GM12878 (cell line): ENCODE measurements at regions not wholly inside any gene's neighbourhood (a gene's known extent, or its start where the extent isn't known, plus 50 kb on each side); places are given as distances from the start of the nearest gene placed in this dataset.

ENCODE experiments used
- ATF7 ChIP-seq: fragments of 450-650 bp; IDR thresholded peaks from 2 replicates; pipeline ENCODE4 v1.6.1; 2016; ENCODE audit warnings: low read depth, mild to moderate bottlenecking
- CHD2 ChIP-seq: IDR thresholded peaks from 2 replicates; pipeline ENCODE4 v1.6.1; 2011; ENCODE audit warnings: low read depth, low read length, improper control_type of control experiment, borderline replicate concordance
- EGR1 ChIP-seq, 2 experiments: IDR thresholded peaks; 1 replicate in 1 of 2; 2 replicates in 1 of 2; pipeline ENCODE4 v1.6.1; 2011 to 2012; ENCODE audit warnings: low read depth in 2 of 2, low read length in 2 of 2, borderline replicate concordance in 1 of 2, mild to moderate bottlenecking in 1 of 2, moderate library complexity in 1 of 2
- EP300 ChIP-seq, 2 experiments: fragments of 150-350 bp in 1 of 2; IDR thresholded peaks; 2 replicates each; pipeline ENCODE4 v1.6.1; 2011 to 2012; ENCODE audit warnings: low read depth in 2 of 2, low read length in 2 of 2, borderline replicate concordance in 1 of 2, improper control_type of control experiment in 1 of 2, inconsistent platforms in 1 of 2; ENCODE audit not compliant: control insufficient read depth in 1 of 2
- IKZF1 ChIP-seq: fragments of 450-650 bp; conservative IDR thresholded peaks from 2 replicates; pipeline ENCODE4 v1.6.1; 2017; ENCODE audit warnings: antibody characterized with exemption, mild to moderate bottlenecking
- JUNB ChIP-seq: IDR thresholded peaks from 2 replicates; pipeline ENCODE4 v1.6.1; 2016; ENCODE audit warnings: antibody characterized with exemption, mild to moderate bottlenecking
- KLF5 ChIP-seq: fragments of 450-650 bp; IDR thresholded peaks from 2 replicates; pipeline ENCODE4 v1.6.1; 2014; ENCODE audit warnings: mild to moderate bottlenecking; ENCODE audit not compliant: partially characterized antibody
- LARP7 ChIP-seq: fragments of 450-650 bp; IDR thresholded peaks from 2 replicates; pipeline ENCODE4 v1.6.1; 2017; ENCODE audit warnings: mild to moderate bottlenecking
- MYB ChIP-seq: fragments of 150-350 bp; IDR thresholded peaks from 2 replicates; pipeline ENCODE4 v1.6.1; 2014; ENCODE audit warnings: mild to moderate bottlenecking, low read depth, low read length, borderline replicate concordance
- NR2C1 ChIP-seq: fragments of 450-650 bp; IDR thresholded peaks from 2 replicates; pipeline ENCODE4 v1.6.1; 2017; ENCODE audit warnings: antibody characterized with exemption, mild to moderate bottlenecking, moderate library complexity
- PAX8 ChIP-seq: fragments of 450-650 bp; IDR thresholded peaks from 2 replicates; pipeline ENCODE4 v1.6.1; 2017; ENCODE audit warnings: mild to moderate bottlenecking, moderate library complexity
- POLR2A ChIP-seq: IDR thresholded peaks from 2 replicates; pipeline ENCODE4 v1.6.1; 2011; ENCODE audit warnings: low read depth, mild to moderate bottlenecking, low read length
- RCOR1 ChIP-seq: conservative IDR thresholded peaks from 2 replicates; pipeline ENCODE4 v1.6.1; 2012; ENCODE audit warnings: low read depth, low read length, improper control_type of control experiment
- SIX5 ChIP-seq: IDR thresholded peaks from 2 replicates; pipeline ENCODE4 v1.6.1; 2011; ENCODE audit warnings: mild to moderate bottlenecking, low read depth, low read length, moderate library complexity; ENCODE audit not compliant: severe bottlenecking
- SMARCA5 ChIP-seq: fragments of 450-650 bp; IDR thresholded peaks from 2 replicates; pipeline ENCODE4 v1.6.1; 2017; ENCODE audit warnings: mild to moderate bottlenecking
- SMC3 ChIP-seq: IDR thresholded peaks from 2 replicates; pipeline ENCODE4 v1.6.1; 2011; ENCODE audit warnings: low read length, improper control_type of control experiment, borderline replicate concordance
- STAT3 ChIP-seq: IDR thresholded peaks from 2 replicates; pipeline ENCODE4 v1.6.1; 2011; ENCODE audit warnings: low read depth, low read length, improper control_type of control experiment
- ZNF207 ChIP-seq: fragments of 450-650 bp; IDR thresholded peaks from 2 replicates; pipeline ENCODE4 v1.6.1; 2014; ENCODE audit warnings: antibody characterized with exemption, mild to moderate bottlenecking, borderline replicate concordance
- ZZZ3 ChIP-seq: IDR thresholded peaks from 2 replicates; pipeline ENCODE4 v1.6.1; 2011; ENCODE audit warnings: low read depth; ENCODE audit not compliant: control insufficient read depth, insufficient read length
- TF ChIP-seq, protein P1 (sequence below): fragments of 450-650 bp; IDR thresholded peaks from 2 replicates; pipeline ENCODE4 v1.6.1; 2017; ENCODE audit warnings: mild to moderate bottlenecking
- TF ChIP-seq, protein P2 (sequence below): fragments of 450-650 bp; conservative IDR thresholded peaks from 2 replicates; pipeline ENCODE4 v1.6.1; 2017; ENCODE audit warnings: mild to moderate bottlenecking, moderate library complexity
- TF ChIP-seq, protein P3 (sequence below): IDR thresholded peaks from 2 replicates; pipeline ENCODE4 v1.6.1; 2012; ENCODE audit warnings: low read depth, low read length, improper control_type of control experiment
- TF ChIP-seq, protein P4 (sequence below): IDR thresholded peaks from 2 replicates; pipeline ENCODE4 v1.6.1; 2012; ENCODE audit warnings: mild to moderate bottlenecking, low read depth, low read length

DNA sequence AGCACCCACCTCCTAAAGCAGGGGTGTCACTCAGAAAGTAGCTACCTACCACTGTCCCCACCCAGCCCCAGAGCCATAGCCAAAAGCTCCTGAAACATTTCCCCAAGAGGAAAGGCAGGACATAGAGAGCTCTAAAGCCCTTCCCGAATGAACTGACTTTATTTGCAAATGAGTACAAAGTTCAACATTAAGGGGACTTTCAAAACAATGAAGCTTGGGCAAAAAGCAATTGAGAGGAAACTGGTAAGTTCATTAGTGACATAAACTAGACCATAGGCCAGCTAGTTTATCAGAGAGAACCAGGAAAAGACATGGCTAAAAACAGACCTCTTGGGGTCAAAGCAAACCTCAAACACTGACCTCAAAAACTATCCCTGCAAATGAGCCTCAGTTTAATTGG, 72.7 kb downstream of the IGLL5 start (continued):
- TF ChIP-seq, protein P1, sequence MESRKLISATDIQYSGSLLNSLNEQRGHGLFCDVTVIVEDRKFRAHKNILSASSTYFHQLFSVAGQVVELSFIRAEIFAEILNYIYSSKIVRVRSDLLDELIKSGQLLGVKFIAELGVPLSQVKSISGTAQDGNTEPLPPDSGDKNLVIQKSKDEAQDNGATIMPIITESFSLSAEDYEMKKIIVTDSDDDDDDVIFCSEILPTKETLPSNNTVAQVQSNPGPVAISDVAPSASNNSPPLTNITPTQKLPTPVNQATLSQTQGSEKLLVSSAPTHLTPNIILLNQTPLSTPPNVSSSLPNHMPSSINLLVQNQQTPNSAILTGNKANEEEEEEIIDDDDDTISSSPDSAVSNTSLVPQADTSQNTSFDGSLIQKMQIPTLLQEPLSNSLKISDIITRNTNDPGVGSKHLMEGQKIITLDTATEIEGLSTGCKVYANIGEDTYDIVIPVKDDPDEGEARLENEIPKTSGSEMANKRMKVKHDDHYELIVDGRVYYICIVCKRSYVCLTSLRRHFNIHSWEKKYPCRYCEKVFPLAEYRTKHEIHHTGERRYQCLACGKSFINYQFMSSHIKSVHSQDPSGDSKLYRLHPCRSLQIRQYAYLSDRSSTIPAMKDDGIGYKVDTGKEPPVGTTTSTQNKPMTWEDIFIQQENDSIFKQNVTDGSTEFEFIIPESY: no peak
- TF ChIP-seq MYB: no peak
- no peak for TF ChIP-seq STAT3
- no peak for TF ChIP-seq POLR2A
- TF ChIP-seq NR2C1: no peak
- TF ChIP-seq EGR1 (IDR thresholded peaks at IDR 0.05; ENCODE audit: borderline replicate concordance in 1 of 2, low read depth in 2 of 2, low read length in 2 of 2): no peak
- no peak for TF ChIP-seq ZZZ3
- TF ChIP-seq EP300 (IDR thresholded peaks at IDR 0.05; ENCODE audit: borderline replicate concordance in 1 of 2, control insufficient read depth in 1 of 2, low read depth in 2 of 2, low read length in 2 of 2): no peak
- TF ChIP-seq JUNB: no peak
- no peak for TF ChIP-seq CHD2
- peak; percentile 52 for TF ChIP-seq IKZF1
- peak; percentile 31; the same call in 1 of the 2 replicates for TF ChIP-seq ATF7
- TF ChIP-seq, protein P2, sequence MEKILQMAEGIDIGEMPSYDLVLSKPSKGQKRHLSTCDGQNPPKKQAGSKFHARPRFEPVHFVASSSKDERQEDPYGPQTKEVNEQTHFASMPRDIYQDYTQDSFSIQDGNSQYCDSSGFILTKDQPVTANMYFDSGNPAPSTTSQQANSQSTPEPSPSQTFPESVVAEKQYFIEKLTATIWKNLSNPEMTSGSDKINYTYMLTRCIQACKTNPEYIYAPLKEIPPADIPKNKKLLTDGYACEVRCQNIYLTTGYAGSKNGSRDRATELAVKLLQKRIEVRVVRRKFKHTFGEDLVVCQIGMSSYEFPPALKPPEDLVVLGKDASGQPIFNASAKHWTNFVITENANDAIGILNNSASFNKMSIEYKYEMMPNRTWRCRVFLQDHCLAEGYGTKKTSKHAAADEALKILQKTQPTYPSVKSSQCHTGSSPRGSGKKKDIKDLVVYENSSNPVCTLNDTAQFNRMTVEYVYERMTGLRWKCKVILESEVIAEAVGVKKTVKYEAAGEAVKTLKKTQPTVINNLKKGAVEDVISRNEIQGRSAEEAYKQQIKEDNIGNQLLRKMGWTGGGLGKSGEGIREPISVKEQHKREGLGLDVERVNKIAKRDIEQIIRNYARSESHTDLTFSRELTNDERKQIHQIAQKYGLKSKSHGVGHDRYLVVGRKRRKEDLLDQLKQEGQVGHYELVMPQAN: no peak
- no peak for TF ChIP-seq LARP7
- no peak for TF ChIP-seq ZNF207
- TF ChIP-seq SIX5: no peak
- TF ChIP-seq, protein P3, sequence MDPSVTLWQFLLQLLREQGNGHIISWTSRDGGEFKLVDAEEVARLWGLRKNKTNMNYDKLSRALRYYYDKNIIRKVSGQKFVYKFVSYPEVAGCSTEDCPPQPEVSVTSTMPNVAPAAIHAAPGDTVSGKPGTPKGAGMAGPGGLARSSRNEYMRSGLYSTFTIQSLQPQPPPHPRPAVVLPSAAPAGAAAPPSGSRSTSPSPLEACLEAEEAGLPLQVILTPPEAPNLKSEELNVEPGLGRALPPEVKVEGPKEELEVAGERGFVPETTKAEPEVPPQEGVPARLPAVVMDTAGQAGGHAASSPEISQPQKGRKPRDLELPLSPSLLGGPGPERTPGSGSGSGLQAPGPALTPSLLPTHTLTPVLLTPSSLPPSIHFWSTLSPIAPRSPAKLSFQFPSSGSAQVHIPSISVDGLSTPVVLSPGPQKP: no peak
- TF ChIP-seq KLF5: no peak
- TF ChIP-seq SMARCA5: no peak
- TF ChIP-seq PAX8: no peak
- TF ChIP-seq, protein P4, sequence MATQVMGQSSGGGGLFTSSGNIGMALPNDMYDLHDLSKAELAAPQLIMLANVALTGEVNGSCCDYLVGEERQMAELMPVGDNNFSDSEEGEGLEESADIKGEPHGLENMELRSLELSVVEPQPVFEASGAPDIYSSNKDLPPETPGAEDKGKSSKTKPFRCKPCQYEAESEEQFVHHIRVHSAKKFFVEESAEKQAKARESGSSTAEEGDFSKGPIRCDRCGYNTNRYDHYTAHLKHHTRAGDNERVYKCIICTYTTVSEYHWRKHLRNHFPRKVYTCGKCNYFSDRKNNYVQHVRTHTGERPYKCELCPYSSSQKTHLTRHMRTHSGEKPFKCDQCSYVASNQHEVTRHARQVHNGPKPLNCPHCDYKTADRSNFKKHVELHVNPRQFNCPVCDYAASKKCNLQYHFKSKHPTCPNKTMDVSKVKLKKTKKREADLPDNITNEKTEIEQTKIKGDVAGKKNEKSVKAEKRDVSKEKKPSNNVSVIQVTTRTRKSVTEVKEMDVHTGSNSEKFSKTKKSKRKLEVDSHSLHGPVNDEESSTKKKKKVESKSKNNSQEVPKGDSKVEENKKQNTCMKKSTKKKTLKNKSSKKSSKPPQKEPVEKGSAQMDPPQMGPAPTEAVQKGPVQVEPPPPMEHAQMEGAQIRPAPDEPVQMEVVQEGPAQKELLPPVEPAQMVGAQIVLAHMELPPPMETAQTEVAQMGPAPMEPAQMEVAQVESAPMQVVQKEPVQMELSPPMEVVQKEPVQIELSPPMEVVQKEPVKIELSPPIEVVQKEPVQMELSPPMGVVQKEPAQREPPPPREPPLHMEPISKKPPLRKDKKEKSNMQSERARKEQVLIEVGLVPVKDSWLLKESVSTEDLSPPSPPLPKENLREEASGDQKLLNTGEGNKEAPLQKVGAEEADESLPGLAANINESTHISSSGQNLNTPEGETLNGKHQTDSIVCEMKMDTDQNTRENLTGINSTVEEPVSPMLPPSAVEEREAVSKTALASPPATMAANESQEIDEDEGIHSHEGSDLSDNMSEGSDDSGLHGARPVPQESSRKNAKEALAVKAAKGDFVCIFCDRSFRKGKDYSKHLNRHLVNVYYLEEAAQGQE: no peak
- no peak for TF ChIP-seq SMC3
- TF ChIP-seq RCOR1: no peak
